Cardiac muscle cell (in vitro differentiated cells and primary cell): ENCODE measurements at regions not wholly inside any gene's neighbourhood (a gene's known extent, or its start where the extent isn't known, plus 50 kb on each side); places are given as distances from the start of the nearest gene placed in this dataset.

Experiments used
- DNase-seq, 2 donors: peaks; one replicate each; pipeline versions ENCODE4 v3.0.0 to v3.0.0-alpha.2; 2010 to 2017; ENCODE audit warnings: low read depth in 1 of 2, low spot score in 1 of 2
- H3K27ac ChIP-seq: fragments of 200-600 bp; sonication (generic); 2 replicates; pipeline ENCODE4 v1.5.1; 2016
- H3K27me3 ChIP-seq: fragments of 200-600 bp; sonication (generic); 2 replicates; pipeline ENCODE4 v1.6.0; 2016; ENCODE audit warnings: control low read depth
- H3K36me3 ChIP-seq: fragments of 200-600 bp; sonication (generic); 2 replicates; pipeline ENCODE4 v1.5.1; 2016; ENCODE audit warnings: control low read depth
- H3K4me1 ChIP-seq: fragments of 200-600 bp; sonication (generic); 2 replicates; pipeline ENCODE4 v1.8.1; 2017; ENCODE audit warnings: low read depth, mild to moderate bottlenecking, mixed run types
- H3K4me3 ChIP-seq: fragments of 200-600 bp; sonication (generic); 2 replicates; pipeline ENCODE4 v1.5.1; 2016; ENCODE audit warnings: mild to moderate bottlenecking
- H3K9me3 ChIP-seq: fragments of 200-600 bp; sonication (generic); 2 replicates; pipeline ENCODE4 v1.5.1; 2017; ENCODE audit warnings: low read depth, mild to moderate bottlenecking, control low read depth
- CTCF ChIP-seq: IDR thresholded peaks from 2 replicates; pipeline ENCODE4 v1.5.1; 2012; ENCODE audit warnings: low read depth, mild to moderate bottlenecking, low read length

DNA sequence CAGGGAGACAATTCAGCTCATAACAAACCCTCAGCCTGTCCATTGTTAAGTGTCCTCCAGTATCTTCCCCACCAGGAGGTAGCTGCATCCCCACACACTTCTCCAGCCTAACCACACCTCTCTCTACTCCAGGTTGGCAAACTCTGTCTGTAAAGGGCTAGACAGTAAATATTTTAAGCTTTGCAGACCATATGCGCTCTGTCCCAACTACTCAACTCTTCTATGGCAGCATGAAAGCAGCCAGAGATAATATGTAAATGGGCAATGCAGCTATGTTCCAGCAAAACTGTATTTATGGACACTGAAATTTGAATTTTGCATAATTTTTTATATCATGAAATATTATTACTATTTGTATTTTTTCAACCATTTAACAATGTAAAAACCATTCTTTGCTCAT is 230.4 kb upstream of the STT3B start:
- Histone ChIP-seq H3K27me3 (no peaks in the 10 kb centered on the region), H3K36me3 (no peaks in the 10 kb centered on the region), H3K27ac (no peak overlapping the region), H3K9me3 (no peaks in the 10 kb centered on the region), H3K4me3 (no peak overlapping the region), H3K4me1 (no peaks in the 10 kb centered on the region)
- no peak for DNase-seq
- TF ChIP-seq CTCF = no peak

- H3K27ac ChIP-seq = no peak overlapping the region
- no peaks in the 10 kb centered on the region for H3K9me3 ChIP-seq
- no peak overlapping the region for H3K4me3 ChIP-seq
- no peaks in the 10 kb centered on the region for H3K36me3 ChIP-seq
- no peaks in the 10 kb centered on the region for H3K27me3 ChIP-seq
- no peak for DNase-seq
- no peak for TF ChIP-seq CTCF
- no peaks in the 10 kb centered on the region for H3K4me1 ChIP-seq
Measured at GRCh38 chr3:31305340-31305739, 227.4 kb upstream of the STT3B start.

DNA sequence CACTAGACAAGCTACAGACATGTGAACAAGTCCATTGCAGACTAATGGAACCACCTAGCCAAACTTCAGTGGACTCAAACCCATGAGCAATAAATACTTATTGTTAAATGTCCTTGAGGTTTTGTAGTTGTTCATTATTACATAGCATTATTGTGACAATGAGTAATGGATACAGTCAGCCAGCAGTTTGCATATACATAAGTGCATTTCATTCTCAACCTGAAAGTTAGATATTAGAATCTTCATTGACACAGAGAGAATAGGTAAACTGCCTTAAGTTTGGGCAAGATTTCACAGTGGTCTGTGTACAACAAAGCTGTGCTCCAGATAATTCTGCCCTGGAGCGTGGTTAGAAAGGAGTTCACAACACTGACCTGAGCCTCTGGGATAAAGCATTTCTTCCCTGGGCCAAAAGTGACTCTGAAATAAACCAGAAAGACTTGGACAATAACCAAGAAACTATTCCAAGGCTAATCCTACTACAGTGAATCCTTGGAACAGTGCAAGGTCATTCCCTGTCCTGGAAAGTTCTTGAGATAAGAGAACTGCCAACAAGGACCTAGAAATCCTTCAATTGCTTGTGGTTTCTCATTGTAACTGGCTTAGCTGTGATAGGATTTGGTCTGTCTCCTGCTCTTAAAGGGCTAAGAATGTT is 225.5 kb upstream of the STT3B start:
- DNase-seq = peak in 1 of 2 donors; percentile 50
- no peaks in the 10 kb centered on the region for H3K4me1 ChIP-seq
- no peaks in the 10 kb centered on the region for H3K36me3 ChIP-seq

GRCh38 chr3:31311559-31311958 is 221.2 kb upstream of the STT3B start:
- Histone ChIP-seq H3K9me3 (no peaks in the 10 kb centered on the region), H3K27ac (no peak overlapping the region), H3K4me1 (no peaks in the 10 kb centered on the region), H3K36me3 (no peaks in the 10 kb centered on the region), H3K27me3 (no peaks in the 10 kb centered on the region), H3K4me3 (no peak overlapping the region)
- no peak for TF ChIP-seq CTCF
- DNase-seq = no peak

More for the DNA sequence above, 225.5 kb upstream of the STT3B start:
- H3K9me3 ChIP-seq = no peaks in the 10 kb centered on the region
- H3K27me3 ChIP-seq = no peaks in the 10 kb centered on the region
- H3K27ac ChIP-seq = peak overlapping the region; percentile 16
- no peak overlapping the region for H3K4me3 ChIP-seq
- no peak for TF ChIP-seq CTCF

- Histone ChIP-seq H3K4me1 (no peaks in the 10 kb centered on the region), H3K9me3 (no peaks in the 10 kb centered on the region), H3K27ac (no peak overlapping the region), H3K36me3 (no peaks in the 10 kb centered on the region), H3K27me3 (no peaks in the 10 kb centered on the region), H3K4me3 (no peak overlapping the region)
- DNase-seq = peak in 1 of 2 donors; percentile 35
- TF ChIP-seq CTCF = no peak
Measured at GRCh38 chr3:31312400-31312799, 220.3 kb upstream of the STT3B start.
